RWPE1 (cell line): ENCODE measurements at regions not wholly inside any gene's neighbourhood (a gene's known extent, or its start where the extent isn't known, plus 50 kb on each side); places are given as distances from the start of the nearest gene placed in this dataset.
"Not testable (repeated sequence)": the region's sequence is repeated elsewhere in the genome, so short reads cannot be mapped to it uniquely, and the experiment has no call there.

Experiments
- CTCF ChIA-PET: fragments of 350-600 bp; sonication (Branson Sonifier 250); formaldehyde crosslinking; extraction: SDS; loops from one replicate; lab custom pipeline; 2021; lab: Yijun Ruan, JAX
- POLR2A ChIA-PET: fragments of 400-600 bp; formaldehyde crosslinking; extraction: SDS; loops from one replicate; lab custom pipeline; 2020; ENCODE audit warnings: antibody characterized with exemption; ENCODE audit not compliant: low non-redundant PET; lab: Yijun Ruan, JAX
- DNase-seq: peaks from one replicate; pipeline ENCODE4 v3.0.0; 2012; ENCODE audit warnings: low spot score
- H3K27ac ChIP-seq: fragments of 450-650 bp; 2 replicates; pipeline ENCODE4 v1.5.1; 2017
- TF ChIP-seq, protein P1 (sequence below): fragments of 450-650 bp; conservative IDR thresholded peaks from 2 replicates; pipeline ENCODE4 v1.5.1; 2017; ENCODE audit warnings: low read depth, mild to moderate bottlenecking

DNA sequence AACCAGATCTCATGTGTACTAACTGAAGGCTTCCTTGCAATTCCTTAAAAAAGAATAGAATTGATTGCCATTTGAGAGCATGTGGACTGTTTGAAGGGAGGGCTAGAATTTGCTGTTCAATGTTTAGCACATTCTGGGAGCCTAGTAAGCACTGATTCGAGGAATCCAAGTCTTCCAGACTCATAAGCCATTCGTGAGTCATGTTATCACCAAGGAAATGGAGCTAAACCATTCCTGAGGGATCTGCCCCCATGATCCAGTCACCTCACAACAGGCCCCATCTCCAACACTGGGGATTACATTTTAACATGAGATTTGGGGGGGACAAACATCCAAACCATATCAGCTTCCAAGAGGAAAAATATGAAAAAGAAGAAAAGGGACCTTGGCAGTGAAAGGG, 276.4 kb downstream of the KCNRG start:
- DNase-seq: no peak
- TF ChIP-seq, protein P1, sequence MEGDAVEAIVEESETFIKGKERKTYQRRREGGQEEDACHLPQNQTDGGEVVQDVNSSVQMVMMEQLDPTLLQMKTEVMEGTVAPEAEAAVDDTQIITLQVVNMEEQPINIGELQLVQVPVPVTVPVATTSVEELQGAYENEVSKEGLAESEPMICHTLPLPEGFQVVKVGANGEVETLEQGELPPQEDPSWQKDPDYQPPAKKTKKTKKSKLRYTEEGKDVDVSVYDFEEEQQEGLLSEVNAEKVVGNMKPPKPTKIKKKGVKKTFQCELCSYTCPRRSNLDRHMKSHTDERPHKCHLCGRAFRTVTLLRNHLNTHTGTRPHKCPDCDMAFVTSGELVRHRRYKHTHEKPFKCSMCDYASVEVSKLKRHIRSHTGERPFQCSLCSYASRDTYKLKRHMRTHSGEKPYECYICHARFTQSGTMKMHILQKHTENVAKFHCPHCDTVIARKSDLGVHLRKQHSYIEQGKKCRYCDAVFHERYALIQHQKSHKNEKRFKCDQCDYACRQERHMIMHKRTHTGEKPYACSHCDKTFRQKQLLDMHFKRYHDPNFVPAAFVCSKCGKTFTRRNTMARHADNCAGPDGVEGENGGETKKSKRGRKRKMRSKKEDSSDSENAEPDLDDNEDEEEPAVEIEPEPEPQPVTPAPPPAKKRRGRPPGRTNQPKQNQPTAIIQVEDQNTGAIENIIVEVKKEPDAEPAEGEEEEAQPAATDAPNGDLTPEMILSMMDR: no peak
- ChIA-PET CTCF (interaction anchor here (0.6 kb wide), 1 partner anchor 145 kb away, joined by 3 read pairs; no protein-coding TSS in a partner anchor), POLR2A (no interaction called here)
- no peak overlapping the region for H3K27ac ChIP-seq

DNA sequence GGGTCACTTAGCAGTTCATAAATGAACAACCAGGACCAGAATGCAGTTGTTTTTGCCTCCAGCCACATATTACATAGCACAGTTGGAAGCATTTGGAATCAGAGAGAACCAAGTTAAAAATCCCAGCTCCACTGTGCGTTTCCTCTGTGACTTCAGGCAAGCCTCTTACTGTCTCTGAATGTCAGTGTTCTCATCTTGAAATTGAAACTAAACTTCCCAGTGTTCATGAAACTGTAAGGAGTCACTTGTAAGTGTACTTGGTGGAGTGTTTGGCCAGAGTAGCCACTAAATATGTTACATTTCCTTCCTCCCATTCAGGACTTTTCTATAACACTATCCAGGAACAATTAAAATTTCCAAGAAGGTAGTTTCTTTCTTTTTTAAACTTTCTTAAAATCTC, 276.8 kb downstream of the KCNRG start:
- ChIA-PET POLR2A (no interaction called here), CTCF (interaction anchor here (0.6 kb wide), 1 partner anchor 146 kb away, joined by 3 read pairs; no protein-coding TSS in a partner anchor)
- TF ChIP-seq, protein P1: no peak
- no peak overlapping the region for H3K27ac ChIP-seq
- DNase-seq: no peak

GRCh38 chr13:50294425-50294824, 279.2 kb downstream of the KCNRG start:
- DNase-seq, POLR2A ChIA-PET, H3K27ac ChIP-seq, CTCF ChIA-PET: not testable (repeated sequence)

GRCh38 chr13:50299546-50300249, 284.5 kb downstream of the KCNRG start:
- TF ChIP-seq, protein P1: no peak
- H3K27ac ChIP-seq: no peak overlapping the region
- ChIA-PET CTCF (no interaction called here), POLR2A (no interaction called here)
- DNase-seq: no peak

DNA sequence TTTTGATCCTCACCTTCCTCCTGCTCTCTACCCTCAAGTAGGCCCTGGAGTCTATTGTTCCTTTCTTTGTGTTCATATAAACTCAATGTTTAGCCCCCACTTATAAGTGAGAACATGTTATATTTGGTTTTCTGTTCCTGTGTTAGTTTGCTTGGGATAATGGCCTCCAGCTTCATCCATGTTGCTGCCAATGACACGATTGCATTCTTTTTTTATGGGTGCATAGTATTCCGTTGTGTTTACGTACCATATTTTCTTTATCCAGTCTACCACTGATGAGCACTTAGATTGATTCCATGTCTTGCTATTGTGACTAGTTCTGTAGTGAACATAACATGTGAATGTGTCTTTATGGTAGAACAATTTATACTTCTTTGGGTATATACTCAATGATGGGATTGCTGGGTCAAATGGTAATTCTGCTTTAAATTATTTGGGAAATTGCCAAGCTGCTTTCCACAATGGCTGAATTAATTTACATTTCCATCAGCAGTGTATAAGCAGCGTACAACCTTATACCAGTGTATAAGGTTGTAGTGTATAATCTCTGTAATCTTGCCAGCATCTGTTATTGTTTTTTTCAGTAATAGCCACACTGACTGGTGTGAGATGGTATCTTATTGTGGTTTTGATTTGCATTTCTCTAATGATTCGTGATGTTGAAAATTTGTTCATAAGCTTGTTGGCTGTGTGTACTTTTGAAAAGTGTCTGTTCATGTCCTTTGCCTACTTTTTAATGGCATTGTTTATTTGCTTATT, 288.9 kb downstream of the KCNRG start:
- CTCF ChIA-PET: no interaction called here
- DNase-seq: no peak

GRCh38 chr13:50306156-50306555, 290.9 kb downstream of the KCNRG start:
- CTCF ChIA-PET: no interaction called here
- no peak for DNase-seq
- POLR2A ChIA-PET: no interaction called here
- TF ChIP-seq, protein P1: no peak
- H3K27ac ChIP-seq: no peak overlapping the region

More for the DNA sequence above, 288.9 kb downstream of the KCNRG start:
- H3K27ac ChIP-seq: no peak overlapping the region
- TF ChIP-seq, protein P1: no peak
- POLR2A ChIA-PET: no interaction called here

- CTCF ChIA-PET: no interaction called here
Observed at GRCh38 chr13:50309318-50309717, 294.1 kb downstream of the KCNRG start.

More at GRCh38 chr13:50309318-50309717, 294.1 kb downstream of the KCNRG start:
- TF ChIP-seq, protein P1: no peak
- no peak overlapping the region for H3K27ac ChIP-seq
- no peak for DNase-seq
- POLR2A ChIA-PET: no interaction called here
